GM13977 (cell line): ENCODE measurements at regions not wholly inside any gene's neighbourhood (a gene's known extent, or its start where the extent isn't known, plus 50 kb on each side); places are given as distances from the start of the nearest gene placed in this dataset.

Source experiments
- DNase-seq: peaks from one replicate; pipeline ENCODE4 v3.0.0; 2012; ENCODE audit warnings: low spot score
- CTCF ChIP-seq: IDR thresholded peaks from 2 replicates; pipeline ENCODE4 v1.5.1; 2012; ENCODE audit warnings: mild to moderate bottlenecking, control low read depth; ENCODE audit not compliant: insufficient read depth; ENCODE audit errors: extremely low read depth, missing control alignments
- in situ Hi-C: fragments of 300-500 bp; cut with MboI; formaldehyde crosslinking; loops from one replicate; pipeline ENCODE4 v1.12.0; 2022; ENCODE audit warnings: low sequenced_read_pairs, low pct_unique_long_range_greater_than_20kb, mixed read lengths, inconsistent platforms; ENCODE audit not compliant: unreplicated experiment

- TF ChIP-seq CTCF: no peak
- DNase-seq: no peak
- in situ Hi-C loops: no loop called here
Observed at GRCh38 chr6:22221211-22221610, 75.6 kb downstream of the PRL start.

GRCh38 chr6:22221630-22222029 lies 75.2 kb downstream of the PRL start:
- no peak for DNase-seq
- in situ Hi-C loops: no loop called here
- no peak for TF ChIP-seq CTCF

GRCh38 chr6:22222469-22222868 lies 74.4 kb downstream of the PRL start:
- in situ Hi-C loops: no loop called here
- TF ChIP-seq CTCF: no peak

GRCh38 chr6:22227824-22228610 lies 68.8 kb downstream of the PRL start:
- no peak for DNase-seq
- TF ChIP-seq CTCF: no peak
- in situ Hi-C loops: no loop called here

More at GRCh38 chr6:22222469-22222868, 74.4 kb downstream of the PRL start:
- no peak for DNase-seq

GRCh38 chr6:22231050-22231449 lies 65.8 kb downstream of the PRL start:
- no peak for TF ChIP-seq CTCF
- in situ Hi-C loops: no loop called here
- no peak for DNase-seq

GRCh38 chr6:22231616-22232015 lies 65.2 kb downstream of the PRL start:
- no peak for DNase-seq

More at GRCh38 chr6:22231616-22232015, 65.2 kb downstream of the PRL start:
- no peak for TF ChIP-seq CTCF
- in situ Hi-C loops: no loop called here
